ENCODE measurements at regions not wholly inside any gene's neighbourhood (a gene's known extent, or its start where the extent isn't known, plus 50 kb on each side); places are given as distances from the start of the nearest gene placed in this dataset.

GRCh38 chr7:85750454-85750949 is 563.6 kb upstream of the SEMA3D start:
- TF ChIP-seq CTCF (conservative IDR thresholded peaks at IDR 0.05; ENCODE audit: low read length), result peak; percentile 67
- TF ChIP-seq EZH2phosphoT487 (IDR thresholded peaks at IDR 0.05; ENCODE audit: borderline replicate concordance), result no peak

All from Loucy (cell line).